T-helper 17 cell (primary cell): ENCODE measurements at regions not wholly inside any gene's neighbourhood (a gene's known extent, or its start where the extent isn't known, plus 50 kb on each side); places are given as distances from the start of the nearest gene placed in this dataset.
"Not testable (repeated sequence)": the region's sequence is repeated elsewhere in the genome, so short reads cannot be mapped to it uniquely, and the experiment has no call there.

Source experiments
- ATAC-seq: fragments of 150-1000 bp; cut with Tn5 transposase; 2 replicates; pipeline ENCODE4 v1.10.0; 2021; ENCODE audit warnings: mild to moderate bottlenecking, moderate library complexity
- DNase-seq, 3 donors: peaks; one replicate each; pipeline versions ENCODE4 v3.0.0 to v3.0.0-alpha.2; 2020 to 2021
- H3K9me3 ChIP-seq: one replicate; pipeline ENCODE4 v1.7.0; 2013; ENCODE audit warnings: low read length, mild to moderate bottlenecking; ENCODE audit not compliant: control insufficient read depth, poor library complexity, severe bottlenecking
- H3K27ac Mint-ChIP-seq: one replicate; pipeline ENCODE4 v1.8.0; 2022; ENCODE audit warnings: mild to moderate bottlenecking, moderate library complexity, mixed read lengths
- H3K27me3 Mint-ChIP-seq: one replicate; pipeline ENCODE4 v1.8.0; 2022; ENCODE audit warnings: mixed read lengths
- H3K36me3 Mint-ChIP-seq: one replicate; pipeline ENCODE4 v1.8.0; 2022; ENCODE audit warnings: low read depth, mixed read lengths
- H3K4me1 Mint-ChIP-seq: one replicate; pipeline ENCODE4 v1.8.0; 2022; ENCODE audit warnings: mild to moderate bottlenecking, mixed read lengths
- H3K4me3 Mint-ChIP-seq: one replicate; pipeline ENCODE4 v1.8.0; 2022; ENCODE audit warnings: mild to moderate bottlenecking, moderate library complexity, mixed read lengths

GRCh38 chr3:28980131-28980530 is 300.7 kb upstream of the RBMS3 start:
- no peaks in the 10 kb centered on the region for H3K9me3 ChIP-seq
- H3K36me3 Mint-ChIP-seq, result no peaks in the 10 kb centered on the region
- no peaks in the 10 kb centered on the region for H3K4me1 Mint-ChIP-seq
- H3K4me3 Mint-ChIP-seq, result no peak overlapping the region
- no peak for ATAC-seq
- no peaks in the 10 kb centered on the region for H3K27me3 Mint-ChIP-seq
- no peak for DNase-seq
- no peak overlapping the region for H3K27ac Mint-ChIP-seq

- no peaks in the 10 kb centered on the region for H3K27me3 Mint-ChIP-seq
- ATAC-seq (no peak), DNase-seq (no peak)
- no peaks in the 10 kb centered on the region for H3K4me1 Mint-ChIP-seq
- no peak overlapping the region for H3K27ac Mint-ChIP-seq
- no peaks in the 10 kb centered on the region for H3K36me3 Mint-ChIP-seq
- no peaks in the 10 kb centered on the region for H3K9me3 ChIP-seq
- no peak overlapping the region for H3K4me3 Mint-ChIP-seq
These were observed 300.2 kb upstream of the RBMS3 start for GRCh38 chr3:28980631-28981030.

GRCh38 chr3:28982906-28983305 is 298.0 kb upstream of the RBMS3 start:
- no peaks in the 10 kb centered on the region for H3K9me3 ChIP-seq
- Mint-ChIP-seq H3K4me3 (no peak overlapping the region), H3K27me3 (no peaks in the 10 kb centered on the region), H3K4me1 (no peaks in the 10 kb centered on the region), H3K36me3 (no peaks in the 10 kb centered on the region), H3K27ac (no peak overlapping the region)
- DNase-seq (no peak), ATAC-seq (no peak)

- Mint-ChIP-seq H3K36me3 (no peaks in the 10 kb centered on the region), H3K27me3 (no peaks in the 10 kb centered on the region), H3K4me3 (no peak overlapping the region), H3K4me1 (no peaks in the 10 kb centered on the region), H3K27ac (no peak overlapping the region)
- DNase-seq, result no peak
- no peak for ATAC-seq
- no peaks in the 10 kb centered on the region for H3K9me3 ChIP-seq
These were observed 293.9 kb upstream of the RBMS3 start for GRCh38 chr3:28986922-28987321.

GRCh38 chr3:28989646-28990089 is 291.2 kb upstream of the RBMS3 start:
- H3K27me3 Mint-ChIP-seq, result no peaks in the 10 kb centered on the region
- no peaks in the 10 kb centered on the region for H3K4me1 Mint-ChIP-seq
- no peaks in the 10 kb centered on the region for H3K36me3 Mint-ChIP-seq
- no peaks in the 10 kb centered on the region for H3K9me3 ChIP-seq
- ATAC-seq (no peak), DNase-seq (no peak)
- H3K4me3 Mint-ChIP-seq, result no peak overlapping the region
- H3K27ac Mint-ChIP-seq, result no peak overlapping the region

- no peak for DNase-seq
- no peak overlapping the region for H3K27ac Mint-ChIP-seq
- no peak for ATAC-seq
- H3K4me1 Mint-ChIP-seq, result no peaks in the 10 kb centered on the region
- no peaks in the 10 kb centered on the region for H3K27me3 Mint-ChIP-seq
- H3K4me3 Mint-ChIP-seq, result no peak overlapping the region
- no peaks in the 10 kb centered on the region for H3K9me3 ChIP-seq
- no peaks in the 10 kb centered on the region for H3K36me3 Mint-ChIP-seq
These were observed 286.5 kb upstream of the RBMS3 start for GRCh38 chr3:28994161-28994905.

GRCh38 chr3:29004885-29005599 is 275.8 kb upstream of the RBMS3 start:
- Mint-ChIP-seq H3K36me3 (no peaks in the 10 kb centered on the region), H3K27me3 (no peaks in the 10 kb centered on the region), H3K4me3 (no peak overlapping the region), H3K4me1 (no peaks in the 10 kb centered on the region), H3K27ac (no peak overlapping the region)
- peaks cover 3% of the 10 kb centered on the region for H3K9me3 ChIP-seq
- ATAC-seq (no peak), DNase-seq (no peak)

GRCh38 chr3:29005862-29006261 is 275.0 kb upstream of the RBMS3 start:
- H3K4me3 Mint-ChIP-seq, result no peak overlapping the region
- H3K36me3 Mint-ChIP-seq, result no peaks in the 10 kb centered on the region
- DNase-seq (no peak), ATAC-seq (no peak)
- H3K27me3 Mint-ChIP-seq, result no peaks in the 10 kb centered on the region
- no peak overlapping the region for H3K27ac Mint-ChIP-seq
- no peaks in the 10 kb centered on the region for H3K4me1 Mint-ChIP-seq
- peaks cover 3% of the 10 kb centered on the region for H3K9me3 ChIP-seq

GRCh38 chr3:29011441-29011840 is 269.4 kb upstream of the RBMS3 start:
- H3K4me3 Mint-ChIP-seq, result no peak overlapping the region
- no peaks in the 10 kb centered on the region for H3K36me3 Mint-ChIP-seq
- DNase-seq (no peak), ATAC-seq (no peak)
- no peak overlapping the region for H3K27ac Mint-ChIP-seq
- H3K27me3 Mint-ChIP-seq, result no peaks in the 10 kb centered on the region
- no peaks in the 10 kb centered on the region for H3K9me3 ChIP-seq
- H3K4me1 Mint-ChIP-seq, result no peaks in the 10 kb centered on the region

GRCh38 chr3:29011966-29012365 is 268.9 kb upstream of the RBMS3 start:
- DNase-seq, result no peak
- H3K4me1 Mint-ChIP-seq, result no peaks in the 10 kb centered on the region
- H3K4me3 Mint-ChIP-seq, result no peak overlapping the region
- no peaks in the 10 kb centered on the region for H3K9me3 ChIP-seq
- no peak for ATAC-seq
- no peak overlapping the region for H3K27ac Mint-ChIP-seq
- H3K27me3 Mint-ChIP-seq, result no peaks in the 10 kb centered on the region
- H3K36me3 Mint-ChIP-seq, result no peaks in the 10 kb centered on the region

- DNase-seq (no peak), ATAC-seq (no peak)
- Mint-ChIP-seq H3K4me1 (no peaks in the 10 kb centered on the region), H3K27me3 (no peaks in the 10 kb centered on the region), H3K36me3 (no peaks in the 10 kb centered on the region), H3K27ac (no peak overlapping the region), H3K4me3 (no peak overlapping the region)
- no peaks in the 10 kb centered on the region for H3K9me3 ChIP-seq
These were observed 257.9 kb upstream of the RBMS3 start for GRCh38 chr3:29022976-29023375.

GRCh38 chr3:29026286-29026685 is 254.6 kb upstream of the RBMS3 start:
- DNase-seq, result no peak
- Mint-ChIP-seq H3K4me3 (no peak overlapping the region), H3K27me3 (no peaks in the 10 kb centered on the region), H3K4me1 (no peaks in the 10 kb centered on the region), H3K27ac (no peak overlapping the region), H3K36me3 (no peaks in the 10 kb centered on the region)
- no peak for ATAC-seq
- H3K9me3 ChIP-seq, result no peaks in the 10 kb centered on the region

GRCh38 chr3:29026959-29027358 is 253.9 kb upstream of the RBMS3 start:
- Mint-ChIP-seq H3K27me3 (no peaks in the 10 kb centered on the region), H3K4me1 (no peaks in the 10 kb centered on the region), H3K36me3 (no peaks in the 10 kb centered on the region), H3K27ac (no peak overlapping the region), H3K4me3 (no peak overlapping the region)
- DNase-seq (no peak), ATAC-seq (no peak)
- no peaks in the 10 kb centered on the region for H3K9me3 ChIP-seq

GRCh38 chr3:29031175-29031574 is 249.7 kb upstream of the RBMS3 start:
- ATAC-seq, H3K27me3 Mint-ChIP-seq, H3K4me3 Mint-ChIP-seq, H3K9me3 ChIP-seq, H3K36me3 Mint-ChIP-seq, DNase-seq, H3K27ac Mint-ChIP-seq, H3K4me1 Mint-ChIP-seq: not testable (repeated sequence)
